GM18868 (cell line): ENCODE measurements at regions not wholly inside any gene's neighbourhood (a gene's known extent, or its start where the extent isn't known, plus 50 kb on each side); places are given as distances from the start of the nearest gene placed in this dataset.

ENCODE experiments used
- ATAC-seq: cut with Tn5 transposase; IDR thresholded peaks from one replicate; pipeline ENCODE4 v1.9.1; 2021; ENCODE audit warnings: mild to moderate bottlenecking, moderate library complexity; ENCODE audit not compliant: unreplicated experiment

DNA sequence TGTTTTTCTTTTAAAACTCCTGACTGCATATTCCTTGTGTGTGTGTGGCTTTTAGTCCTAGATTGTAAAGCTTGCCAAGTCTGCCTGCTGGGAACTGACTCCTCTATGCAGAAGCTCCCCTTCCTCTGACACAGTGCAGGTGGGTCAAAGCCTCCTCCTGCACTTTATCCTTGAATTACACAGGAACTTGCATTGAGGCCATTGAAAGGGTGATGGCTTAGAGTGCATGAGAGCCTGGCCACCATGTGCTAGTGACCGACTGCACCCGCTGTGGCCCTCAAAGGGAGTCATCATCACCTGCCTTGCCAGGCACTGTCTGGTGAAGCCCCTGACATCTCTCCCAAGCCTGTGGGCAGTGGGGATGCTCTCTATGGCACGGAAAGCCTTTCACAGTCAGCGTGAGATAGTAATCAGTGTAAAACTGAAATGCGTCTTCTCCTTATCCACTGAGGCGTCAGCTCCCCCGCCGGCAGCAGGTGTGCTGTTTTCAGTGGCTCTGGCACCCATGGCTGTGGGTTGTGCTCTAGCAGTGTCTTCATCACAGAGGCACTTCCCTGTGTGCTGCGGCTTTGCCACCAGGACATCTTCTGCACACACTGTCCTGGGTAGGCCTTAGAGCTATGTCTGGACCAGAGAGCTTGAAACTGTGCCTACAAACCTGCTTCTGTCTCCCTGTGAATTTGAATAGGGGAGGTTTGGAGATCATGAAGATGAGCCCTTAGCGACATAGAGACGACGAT is 87.9 kb downstream of the THBS2 start:
- no peak for ATAC-seq

DNA sequence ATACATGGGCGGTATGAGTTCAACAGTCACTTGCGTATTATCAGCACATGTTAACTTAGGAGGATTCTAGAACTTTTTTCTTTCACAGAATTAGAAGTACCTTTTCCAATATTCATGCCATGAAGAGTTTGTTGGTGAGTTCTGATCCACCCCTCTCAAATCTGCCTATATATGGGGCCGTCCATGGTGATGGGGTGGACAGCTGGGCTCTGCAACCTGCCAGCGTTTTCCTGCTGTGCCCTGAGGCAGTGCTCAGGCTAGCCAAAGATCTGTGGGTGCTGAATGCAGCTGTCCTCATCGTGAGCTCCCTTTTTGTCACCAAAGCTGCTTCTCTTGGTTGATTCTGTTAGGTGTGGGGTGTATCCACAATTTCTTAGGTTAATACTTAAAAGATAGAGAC is 88.7 kb downstream of the THBS2 start:
- ATAC-seq = no peak

DNA sequence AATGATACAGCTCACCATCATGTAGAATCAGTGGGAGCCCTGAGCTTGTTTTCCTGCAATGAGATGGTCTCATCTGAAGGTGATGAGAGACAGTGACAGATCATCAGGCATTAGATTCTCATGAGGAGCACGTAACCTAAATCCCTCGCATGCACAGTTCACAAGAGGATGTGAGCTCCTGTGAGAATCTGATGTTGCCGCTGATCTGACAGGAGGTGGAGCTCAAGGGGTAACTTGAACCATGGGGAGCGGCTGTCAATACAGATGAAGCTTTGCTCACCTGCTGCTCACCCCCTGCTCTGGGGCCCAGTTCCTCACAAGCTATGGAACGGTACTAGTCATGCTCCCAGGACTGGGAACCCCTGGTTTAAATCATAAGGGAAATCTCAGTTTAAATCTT is 89.2 kb downstream of the THBS2 start:
- no peak for ATAC-seq

DNA sequence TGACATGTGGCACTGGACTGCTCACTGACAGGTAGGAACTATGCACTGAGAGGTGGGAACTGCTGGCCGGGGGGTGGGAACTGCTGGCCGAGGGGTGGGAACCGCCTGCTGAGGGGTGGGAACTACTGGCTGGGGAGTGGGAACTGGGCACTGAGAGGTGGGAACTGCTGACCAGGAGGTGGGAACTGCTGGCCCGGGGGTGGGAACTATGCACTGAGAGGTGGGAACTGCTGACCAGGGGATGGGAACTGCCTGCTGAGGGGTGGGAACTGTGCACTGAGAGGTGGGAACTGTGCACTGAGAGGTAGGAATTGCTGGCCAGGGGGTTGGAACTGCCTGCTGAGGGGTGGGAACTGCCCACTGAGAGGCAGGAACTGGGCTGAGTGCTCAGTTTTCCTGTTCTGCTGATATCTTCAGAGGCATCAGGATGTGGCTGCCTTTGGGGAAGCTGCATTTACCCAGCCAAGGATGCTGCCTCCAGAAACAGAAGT is 90.2 kb downstream of the THBS2 start:
- no peak for ATAC-seq

DNA sequence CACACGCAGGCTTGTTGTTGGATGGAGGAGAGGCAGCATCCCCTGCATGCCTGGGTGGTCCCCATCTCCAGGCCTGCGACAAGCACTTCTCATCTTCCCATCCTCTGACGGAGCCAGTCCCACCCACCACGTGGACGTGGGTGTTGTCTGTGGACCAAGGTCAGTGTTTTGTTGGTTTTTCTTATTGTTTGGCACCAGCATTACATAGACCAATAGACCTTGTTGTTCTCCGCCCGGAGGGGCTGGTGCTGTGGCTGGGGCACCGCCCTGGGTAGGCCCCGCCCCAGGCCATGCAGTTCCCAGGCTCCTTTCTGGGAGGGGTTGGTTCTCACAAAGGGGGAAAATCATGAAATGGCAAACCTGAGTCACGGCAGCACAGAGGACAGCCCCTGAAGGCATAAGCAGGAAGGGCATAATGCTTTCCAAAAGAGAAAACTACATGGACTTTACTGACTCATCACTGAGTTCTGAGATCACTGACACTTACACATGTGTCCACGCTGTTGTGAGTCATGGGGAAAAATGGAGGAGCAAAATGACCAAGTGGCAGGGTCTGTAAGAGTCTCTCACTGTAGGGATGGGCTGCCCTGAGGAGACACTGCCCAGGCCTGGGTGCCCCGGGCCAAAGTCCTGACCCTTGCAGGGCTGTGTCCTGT is 90.8 kb downstream of the THBS2 start:
- ATAC-seq = no peak

DNA sequence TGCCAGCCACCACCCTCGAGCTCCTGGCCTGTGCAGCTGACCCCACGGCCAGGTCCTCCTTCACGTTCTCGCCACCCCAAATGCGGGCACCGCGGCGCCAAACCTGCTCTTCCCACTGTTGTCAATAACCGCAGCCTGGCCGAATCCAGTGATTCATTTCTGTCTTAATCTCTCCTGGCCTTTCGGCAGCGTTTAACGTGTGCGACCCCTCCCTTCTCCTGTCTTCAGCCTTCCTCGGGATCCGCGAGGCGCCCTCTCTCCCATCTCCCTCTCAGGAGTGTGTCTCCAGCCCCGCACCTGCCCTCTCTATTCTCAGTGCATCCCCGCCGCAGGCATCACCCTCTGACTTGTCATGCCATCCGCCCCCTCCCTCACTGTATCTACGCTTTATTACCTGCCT is 91.4 kb downstream of the THBS2 start:
- ATAC-seq = no peak

DNA sequence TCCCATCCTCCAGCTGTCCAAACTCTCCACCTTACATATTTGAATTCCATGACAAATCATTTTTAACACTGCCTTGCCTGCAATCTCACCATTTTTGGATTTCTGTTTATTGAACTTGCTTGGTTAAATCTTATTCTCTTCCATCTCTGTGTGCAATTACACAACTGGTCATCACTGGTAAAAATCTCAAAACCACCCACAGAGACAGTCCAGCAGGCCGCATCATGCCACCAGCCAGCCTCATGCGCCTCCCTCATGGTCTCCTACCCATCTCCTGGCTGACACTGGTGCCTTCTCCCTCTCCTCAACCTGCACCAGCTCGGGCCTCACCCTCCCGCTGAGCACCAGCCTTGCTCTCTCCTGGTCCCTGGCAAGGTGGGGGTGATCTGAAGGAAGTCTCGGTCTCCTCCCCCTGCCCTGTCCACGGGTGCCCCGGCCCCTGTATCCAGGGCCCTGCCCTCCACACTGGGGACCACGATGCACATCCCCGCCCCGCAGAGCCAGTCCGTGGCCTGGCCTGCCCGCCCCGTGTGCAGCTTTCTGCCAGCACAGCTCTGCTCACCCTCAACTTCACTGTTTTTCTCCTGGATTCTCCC is 92.0 kb downstream of the THBS2 start:
- ATAC-seq = no peak

DNA sequence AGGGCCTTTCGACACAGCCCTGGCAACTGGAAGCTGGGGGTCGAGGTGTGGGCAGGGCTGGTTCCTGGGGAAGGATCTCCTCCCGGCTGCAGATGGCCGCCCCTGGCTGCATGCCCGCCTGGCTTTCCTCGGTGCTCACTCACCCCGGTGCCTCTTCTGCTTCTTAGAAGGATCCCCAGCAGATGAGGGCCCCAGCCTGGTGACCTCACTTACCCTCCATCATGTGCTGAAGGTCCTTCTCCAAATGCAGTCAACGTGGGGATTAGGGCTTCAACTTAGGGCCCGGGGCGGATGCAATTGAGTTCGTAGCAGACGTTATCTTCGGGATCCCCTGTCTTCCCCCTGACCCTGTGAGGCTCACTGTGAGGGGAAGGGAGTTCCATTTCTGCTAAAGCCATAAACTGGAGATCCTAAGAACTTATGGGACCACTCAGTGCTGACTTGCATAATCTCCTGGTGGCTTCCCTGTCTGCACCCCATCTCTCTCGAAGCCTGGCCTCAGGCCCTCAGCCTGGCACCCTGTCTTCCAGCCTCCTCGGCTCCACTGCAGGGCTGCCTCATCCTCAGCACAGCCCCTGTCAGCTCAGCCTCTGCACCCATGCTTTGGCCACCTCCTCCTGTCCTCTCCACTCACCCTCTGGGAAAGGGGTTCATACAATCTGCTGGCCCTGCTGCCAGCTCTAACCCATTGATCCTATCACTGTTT is 92.6 kb downstream of the THBS2 start:
- no peak for ATAC-seq

DNA sequence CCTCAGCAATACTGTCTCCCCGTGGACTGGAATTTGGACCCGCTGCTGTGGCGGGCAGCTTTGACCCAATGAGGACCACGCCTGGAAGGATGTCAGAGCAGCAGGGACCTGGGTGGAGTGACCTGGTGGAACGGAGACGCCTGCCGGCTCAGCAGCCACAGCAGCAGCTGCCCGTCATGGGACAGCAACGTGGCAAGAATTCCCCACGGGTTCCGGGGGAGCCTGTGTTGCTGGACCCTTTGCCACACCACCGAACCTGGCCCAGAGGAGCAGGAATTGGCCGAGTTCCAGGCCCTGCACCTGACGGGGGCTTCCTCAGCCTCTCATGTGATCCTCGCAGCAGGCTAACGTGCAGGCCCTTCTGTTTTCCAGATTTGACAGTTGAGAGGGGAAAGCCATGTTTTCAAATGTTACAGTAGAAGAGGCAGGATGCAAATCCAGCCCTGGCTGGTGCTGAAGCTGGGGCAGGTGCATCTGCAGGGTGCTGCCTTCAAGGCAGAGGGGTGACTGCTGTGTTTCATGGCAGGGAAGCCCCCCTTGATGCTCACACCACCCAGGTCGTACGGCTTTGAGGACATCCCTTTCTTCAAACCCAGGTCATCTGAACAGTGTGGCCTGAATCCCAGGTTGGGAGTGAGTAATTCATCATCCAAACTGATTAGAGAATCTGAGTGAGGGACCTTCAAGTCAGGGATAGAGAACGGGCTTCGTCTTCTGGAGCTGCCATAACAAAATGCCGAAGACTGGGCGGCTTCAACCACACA is 93.4 kb downstream of the THBS2 start:
- ATAC-seq = no peak

DNA sequence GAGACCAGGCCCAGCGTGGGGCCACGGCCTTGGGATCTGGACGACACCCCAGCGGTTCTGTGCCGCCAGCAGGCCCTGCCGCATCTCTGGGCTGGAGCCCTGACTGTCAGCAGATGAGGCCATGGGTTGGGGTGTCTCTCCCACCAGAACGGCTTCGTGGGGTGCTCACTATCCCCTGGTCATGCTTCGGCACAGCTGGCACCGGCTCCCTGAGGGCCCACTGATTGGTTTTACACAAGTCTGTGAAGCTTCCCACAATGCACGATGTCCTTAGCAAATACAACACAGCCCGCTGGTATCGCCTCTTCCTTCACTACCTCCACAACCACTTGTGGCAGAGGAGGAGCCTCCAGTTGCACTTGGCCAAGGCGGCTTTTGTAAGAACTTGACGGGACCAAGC is 94.3 kb downstream of the THBS2 start:
- ATAC-seq = no peak

DNA sequence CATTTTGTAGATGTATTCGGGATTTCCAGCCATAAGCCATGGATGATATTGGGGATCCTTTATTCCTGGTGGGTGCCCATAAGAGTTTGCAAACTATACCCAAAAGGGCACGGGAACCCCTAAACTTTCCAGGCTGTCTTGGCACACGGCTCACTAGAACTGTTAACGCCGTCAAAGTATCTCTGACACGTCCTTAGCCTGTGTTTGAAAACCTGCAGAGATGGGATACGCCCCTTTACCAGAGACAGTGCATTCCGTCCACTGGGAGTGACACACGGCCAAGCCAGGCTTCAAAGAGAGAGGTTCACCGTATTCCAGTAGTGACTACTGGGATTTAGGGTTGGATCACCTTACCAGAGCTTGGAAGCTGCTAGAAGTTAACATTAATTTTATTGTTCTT is 95.0 kb downstream of the THBS2 start:
- ATAC-seq = no peak

DNA sequence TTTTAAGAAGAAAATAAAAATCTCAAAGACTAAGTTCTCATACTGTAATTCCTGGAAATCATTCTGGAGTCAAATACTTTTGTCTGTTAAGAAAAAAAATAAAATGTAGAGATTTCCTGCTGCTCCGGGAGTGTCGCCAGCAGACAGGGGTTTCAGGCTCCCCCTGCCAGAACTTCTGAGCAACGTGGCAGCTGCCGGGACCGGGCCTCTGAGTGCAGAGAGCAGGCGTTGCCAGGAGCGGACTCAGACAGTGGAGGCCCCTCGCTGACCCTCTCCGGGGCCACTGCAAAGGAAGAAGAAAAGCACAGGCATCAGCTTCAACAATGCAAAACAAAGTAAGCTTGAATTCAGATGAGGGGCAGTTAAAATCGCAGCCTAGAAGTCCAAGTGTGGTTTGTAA is 95.5 kb downstream of the THBS2 start:
- no peak for ATAC-seq

DNA sequence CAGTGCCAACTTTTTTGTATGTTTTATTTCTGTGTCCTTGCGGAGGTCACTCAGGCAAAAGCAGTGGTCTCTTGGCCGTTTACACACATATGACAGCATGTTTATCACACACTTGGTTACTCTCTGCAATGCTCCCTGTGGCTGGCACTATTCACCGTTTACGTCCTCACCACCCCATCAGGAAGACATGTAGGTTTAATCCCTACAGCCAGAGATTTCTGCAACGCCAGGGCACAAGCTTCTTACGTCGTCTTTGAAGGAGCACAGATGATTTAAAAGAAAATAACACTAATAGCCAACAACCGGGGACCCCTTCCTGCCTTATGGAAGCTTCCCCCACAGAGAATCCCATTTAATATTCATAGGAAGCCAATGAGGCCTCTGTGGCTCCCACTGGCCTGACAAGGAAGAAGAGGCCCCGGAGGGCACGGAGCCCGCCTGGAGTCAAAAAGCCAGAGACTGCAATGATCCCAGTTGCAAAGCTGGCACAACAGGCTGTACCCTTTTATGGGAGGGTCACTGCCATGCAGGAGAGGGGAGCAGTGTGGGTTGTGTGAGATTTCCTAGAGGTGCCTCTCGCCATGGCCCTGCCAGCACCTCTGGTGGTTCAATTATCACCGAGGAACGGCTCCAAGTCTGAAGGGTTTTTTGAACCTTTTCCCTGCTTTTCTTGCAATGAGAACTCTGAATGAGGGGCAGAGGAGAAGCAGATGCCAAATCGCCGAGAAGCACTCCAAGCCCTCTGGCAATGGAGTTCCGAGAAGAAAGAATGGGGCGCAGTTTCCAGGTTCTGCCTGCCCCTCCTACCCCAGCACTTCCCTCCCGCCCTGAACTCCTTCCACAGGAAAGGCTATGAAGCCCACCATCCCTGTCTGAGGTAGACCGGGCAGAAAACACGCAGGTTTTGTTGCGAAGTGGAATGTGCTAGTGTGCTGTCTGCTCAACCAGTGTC is 96.2 kb downstream of the THBS2 start:
- ATAC-seq = no peak

DNA sequence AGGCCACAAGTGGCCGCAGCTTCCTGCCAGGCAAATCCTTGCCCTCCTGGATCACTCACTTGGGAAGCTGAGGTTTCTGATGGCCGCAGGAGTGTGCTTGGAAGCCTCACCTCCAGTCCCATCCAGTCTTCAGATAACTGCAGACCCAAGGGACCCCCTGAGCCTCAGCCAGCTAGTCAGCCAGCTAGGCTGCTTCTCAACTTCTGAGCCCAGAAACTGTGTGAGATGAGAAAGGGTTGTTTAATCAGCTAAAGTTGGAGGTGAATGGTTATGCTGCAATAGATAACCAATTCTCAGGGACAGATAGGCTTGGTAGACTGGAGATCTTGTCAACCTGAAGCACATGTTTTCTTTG is 96.9 kb downstream of the THBS2 start:
- no peak for ATAC-seq

DNA sequence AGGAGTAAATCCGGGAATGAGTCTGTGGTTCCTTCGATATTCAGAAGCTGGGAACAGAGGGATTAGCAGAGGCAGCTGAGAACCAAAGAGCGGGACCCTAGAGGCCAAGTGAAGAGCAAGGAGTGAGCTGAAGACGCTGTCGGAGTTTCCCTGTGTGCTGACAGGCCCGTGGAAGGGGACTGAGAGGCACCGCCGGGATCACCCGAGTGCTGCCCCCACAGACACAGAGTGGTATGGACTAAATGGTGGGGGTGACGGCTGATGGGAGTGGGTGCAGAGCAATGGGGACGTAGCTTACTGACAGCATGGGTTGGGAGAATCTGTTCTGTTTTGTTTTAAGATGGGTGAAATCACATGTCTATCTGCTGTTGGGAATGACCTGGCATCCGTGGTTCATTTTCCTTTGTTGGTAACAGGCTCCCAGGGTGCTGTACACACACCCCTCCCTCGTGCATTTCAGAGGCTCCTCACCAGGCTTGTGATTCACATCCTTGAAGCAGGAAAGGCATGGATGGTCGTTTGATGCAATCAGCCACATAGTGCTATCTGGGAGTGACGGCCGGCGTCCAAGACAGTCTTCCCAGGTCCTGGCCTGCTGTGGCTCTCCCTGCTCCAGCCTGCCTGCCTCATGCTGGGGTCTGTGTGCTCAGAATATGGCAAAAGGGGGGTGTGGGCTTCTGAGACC is 97.4 kb downstream of the THBS2 start:
- ATAC-seq = no peak

DNA sequence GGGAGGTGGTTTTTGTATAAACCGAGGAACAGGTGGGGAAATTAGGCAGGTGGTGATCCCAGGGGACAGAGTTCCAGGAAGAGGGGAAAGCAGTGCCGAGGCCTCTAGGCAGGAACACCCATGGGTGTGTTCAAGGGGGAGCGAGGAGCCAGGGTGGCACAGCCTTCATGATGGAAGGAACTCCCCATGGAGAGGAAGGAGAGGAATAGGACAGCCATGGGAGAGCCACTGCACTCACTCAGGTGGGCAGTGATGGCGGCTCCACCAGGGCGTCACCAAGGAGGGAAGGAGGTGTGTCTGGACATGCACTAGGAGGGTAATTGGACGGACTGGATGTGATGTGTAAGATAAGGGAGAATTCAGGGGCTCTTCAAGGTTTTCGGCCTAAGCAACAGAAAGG is 98.2 kb downstream of the THBS2 start:
- no peak for ATAC-seq

DNA sequence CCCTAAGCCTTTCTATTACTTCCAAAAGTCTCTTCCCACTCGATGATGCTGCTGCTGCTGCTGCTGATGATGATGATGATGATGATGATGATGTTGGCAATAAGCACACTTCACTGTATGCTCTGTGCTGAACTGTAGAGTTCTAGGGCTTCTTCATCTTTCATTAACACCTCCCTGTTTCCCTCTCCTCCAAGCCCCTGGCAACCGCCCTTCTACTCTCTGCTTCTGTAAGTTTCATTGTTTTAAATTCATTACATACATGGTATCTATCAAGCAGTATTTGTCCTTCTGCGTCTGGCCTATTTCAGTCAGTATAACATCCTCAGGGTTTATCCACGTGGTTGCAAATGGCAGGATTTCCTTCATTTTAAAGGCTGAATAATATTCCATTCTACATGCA is 100.2 kb downstream of the THBS2 start:
- no peak for ATAC-seq

DNA sequence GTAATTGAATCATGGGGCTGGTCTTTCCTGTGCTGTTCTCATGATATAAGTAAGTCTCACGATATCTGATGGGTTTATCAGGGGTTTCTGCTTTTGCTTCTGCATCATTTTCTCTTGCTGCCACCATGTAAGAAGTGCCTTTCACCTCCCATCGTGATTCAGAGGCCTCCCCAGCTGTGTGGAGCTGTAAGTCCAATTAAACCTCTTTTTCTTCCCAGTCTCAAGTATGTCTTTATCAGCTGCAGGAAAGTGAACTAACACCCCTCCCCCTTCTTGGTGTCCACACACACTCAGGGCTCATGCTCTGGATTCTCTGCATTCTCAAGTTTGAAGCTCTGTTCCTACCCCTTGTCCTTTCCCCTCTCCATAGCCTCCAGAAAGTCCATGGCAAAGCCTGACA is 107.1 kb downstream of the THBS2 start:
- no peak for ATAC-seq

DNA sequence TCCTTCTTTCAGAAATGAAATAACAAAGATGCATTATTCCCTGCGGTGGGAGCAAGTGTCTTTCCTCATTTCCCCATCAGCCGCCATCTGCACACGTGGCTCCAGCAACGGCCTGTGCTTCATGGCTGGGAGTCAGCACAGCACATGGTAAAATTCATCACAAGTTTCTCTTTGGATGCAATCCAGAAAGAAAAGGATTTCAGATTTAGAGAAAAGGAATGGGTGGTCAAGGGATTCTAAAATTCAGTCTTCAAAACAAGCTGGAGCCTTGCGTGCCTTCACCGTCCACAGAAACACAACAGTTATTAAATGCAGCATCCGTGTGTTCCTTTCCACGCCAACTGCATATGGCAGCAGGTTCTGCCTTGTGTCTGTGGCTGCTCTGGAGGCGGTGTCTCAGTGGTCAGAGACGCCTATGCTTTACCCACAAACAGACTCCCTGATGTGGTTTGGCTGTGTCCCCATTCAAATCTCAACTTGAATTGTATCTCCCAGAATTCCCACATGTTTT is 107.6 kb downstream of the THBS2 start:
- no peak for ATAC-seq
